ENCODE measurements at regions not wholly inside any gene's neighbourhood (a gene's known extent, or its start where the extent isn't known, plus 50 kb on each side); places are given as distances from the start of the nearest gene placed in this dataset.

- no peak overlapping the region for H3K4me3 ChIP-seq (ENCODE audit: extremely low read depth in 1 of 4, insufficient read depth in 2 of 4, low read depth in 3 of 4, low read length in 4 of 4)
- ChIA-PET POLR2A (ENCODE audit: partially characterized antibody) (no interaction called here), CTCF (ENCODE audit: partially characterized antibody) (interaction anchor here (1.3 to 1.5 kb wide), 2 partner anchors 119 to 160 kb away, joined by 3 to 4 read pairs; no protein-coding TSS in a partner anchor)
- no peak overlapping the region for H2BK20ac ChIP-seq (ENCODE audit: low read length)
- H4K20me1 ChIP-seq (replicated peaks in 1 of 2; ENCODE audit: control insufficient read depth in 1 of 2, insufficient read depth in 2 of 2, low read length in 2 of 2), result no peaks in the 10 kb centered on the region
- no peak overlapping the region for H4K8ac ChIP-seq (ENCODE audit: extremely low read depth, insufficient read depth, low read length)
- no peak overlapping the region for H2AK5ac ChIP-seq (ENCODE audit: low read depth, low read length)
- no peak overlapping the region for H3K18ac ChIP-seq (ENCODE audit: extremely low read depth, low read length)
- H3K23ac ChIP-seq (ENCODE audit: insufficient read length), result no peak overlapping the region
- no peaks in the 10 kb centered on the region for H3K79me1 ChIP-seq (ENCODE audit: low read depth, low read length)
- H3K4ac ChIP-seq (replicated peaks; ENCODE audit: insufficient read length, low read depth, low read length), result no peak overlapping the region
- H3K4me1 ChIP-seq (replicated peaks in 1 of 4; ENCODE audit: control insufficient read depth in 3 of 4, insufficient read depth in 4 of 4, low read length in 3 of 4), result peaks cover 0 to 2% (median 0%) of the 10 kb centered on the region in 4 experiments; a peak in 2 of 7 replicates
- no peak for DNase-seq (ENCODE audit: low read depth in 1 of 2, low spot score in 2 of 2)
- no peak overlapping the region for H3K4me2 ChIP-seq (ENCODE audit: insufficient read depth in 1 of 2, low read depth in 2 of 2, low read length in 2 of 2)
- WGBS, 2 experiments (ENCODE audit: extremely low coverage in 1 of 2, insufficient coverage in 1 of 2, insufficient read length in 1 of 2, insufficient replicate concordance in 2 of 2, low coverage in 1 of 2, low lambda C conversion rate in 2 of 2, missing lambda C conversion rate in 1 of 2), result 82% methylated on average over 4 of the region's 4 CpGs; no CpG with 5 or more reads in 1 of the 2 experiments
- H3K9me3 ChIP-seq (ENCODE audit: insufficient read depth in 2 of 2, low read depth in 1 of 2, low read length in 1 of 2), result no peaks in the 10 kb centered on the region
- no peak overlapping the region for H2BK5ac ChIP-seq (ENCODE audit: low read depth, low read length)
- H2BK120ac ChIP-seq (replicated peaks; ENCODE audit: low read depth, low read length), result no peak overlapping the region
- H3K9ac ChIP-seq (replicated peaks in 1 of 4; ENCODE audit: extremely low read depth in 1 of 4, low read depth in 3 of 4, low read length in 3 of 4), result no peak overlapping the region
- no peak overlapping the region for H4K5ac ChIP-seq (ENCODE audit: insufficient read length, low read depth, low read length)
- H3K23me2 ChIP-seq (ENCODE audit: low read depth, low read length), result no peaks in the 10 kb centered on the region
- no peak overlapping the region for H3K56ac ChIP-seq (replicated peaks; ENCODE audit: insufficient read length, low read depth, low read length)
- H3K14ac ChIP-seq (ENCODE audit: insufficient read length), result no peak overlapping the region
- H3K79me2 ChIP-seq (ENCODE audit: control insufficient read depth in 1 of 2, insufficient read depth in 2 of 2, low read length in 2 of 2), result no peaks in the 10 kb centered on the region
- H4K91ac ChIP-seq (replicated peaks; ENCODE audit: insufficient read length, low read length), result no peak overlapping the region
- H2AFZ ChIP-seq (ENCODE audit: low read length), result no peak overlapping the region
- FAIRE-seq, result no peak
- no peak overlapping the region for H2BK12ac ChIP-seq (ENCODE audit: low read depth, low read length)
- no peak overlapping the region for H3K27ac ChIP-seq (ENCODE audit: low read depth, low read length)
- no peaks in the 10 kb centered on the region for H3K36me3 ChIP-seq (ENCODE audit: control insufficient read depth in 2 of 4, insufficient read depth in 4 of 4, low read length in 3 of 4)
- no peaks in the 10 kb centered on the region for H3K27me3 ChIP-seq (replicated peaks in 1 of 4; ENCODE audit: control insufficient read depth in 3 of 4, extremely low read depth in 1 of 4, insufficient read depth in 3 of 4, low read length in 3 of 4)
- no peak overlapping the region for H2BK15ac ChIP-seq (ENCODE audit: low read length)
- TF ChIP-seq CREB1 (IDR thresholded peaks at IDR 0.05) (no peak), CHD2 (IDR thresholded peaks at IDR 0.05; ENCODE audit: low read length) (no peak), SUZ12 (IDR thresholded peaks at IDR 0.05; ENCODE audit: low read length) (no peak), POLR2A (IDR thresholded peaks at IDR 0.05; ENCODE audit: control extremely low read depth in 1 of 2, low read depth in 2 of 2, low read length in 2 of 2) (no peak), ASH2L (IDR thresholded peaks at IDR 0.05; ENCODE audit: low read length) (no peak), HDAC2 (IDR thresholded peaks at IDR 0.05; ENCODE audit: borderline replicate concordance in 1 of 2, low read depth in 2 of 2, low read length in 2 of 2) (no peak), CEBPB (IDR thresholded peaks at IDR 0.05; ENCODE audit: low read depth, low read length) (no peak), NRF1 (IDR thresholded peaks at IDR 0.05; ENCODE audit: low read depth, low read length) (no peak), GTF2F1 (IDR thresholded peaks at IDR 0.05; ENCODE audit: borderline replicate concordance, low read depth, low read length) (no peak), ATF2 (IDR thresholded peaks at IDR 0.05; ENCODE audit: low read length) (no peak), KDM5A (IDR thresholded peaks at IDR 0.05; ENCODE audit: low read length) (no peak), SP1 (IDR thresholded peaks at IDR 0.05; ENCODE audit: low read depth, low read length) (no peak), BACH1 (IDR thresholded peaks at IDR 0.05; ENCODE audit: low read length) (no peak), FOSL1 (IDR thresholded peaks at IDR 0.05; ENCODE audit: insufficient read depth, low read depth, low read length) (no peak), SAP30 (IDR thresholded peaks at IDR 0.05; ENCODE audit: insufficient read depth, insufficient replicate concordance, low read length) (no peak)
These were observed 166.2 kb upstream of the VRK2 start for GRCh38 chr2:57880446-57880845.

Measured in H1 (cell line).